LNCaP clone FGC (cell line): ENCODE measurements at regions not wholly inside any gene's neighbourhood (a gene's known extent, or its start where the extent isn't known, plus 50 kb on each side); places are given as distances from the start of the nearest gene placed in this dataset.
A peak's percentile ranks its signal among the peaks of the same experiment; 100 is the strongest.

ENCODE experiments used
- DNase-seq: peaks from one replicate; pipeline ENCODE4 v3.0.0-alpha.2; 2011; ENCODE audit warnings: low read depth
- H3K4me3 ChIP-seq: 2 replicates; pipeline ENCODE4 v1.5.1; 2011; ENCODE audit warnings: mild to moderate bottlenecking, low read depth, low read length, control low read depth
- TF ChIP-seq, protein P1 (sequence below): IDR thresholded peaks from 2 replicates; pipeline ENCODE4 v1.5.1; 2012; ENCODE audit warnings: mild to moderate bottlenecking; ENCODE audit not compliant: control insufficient read depth, insufficient read depth; ENCODE audit errors: extremely low read depth

DNA sequence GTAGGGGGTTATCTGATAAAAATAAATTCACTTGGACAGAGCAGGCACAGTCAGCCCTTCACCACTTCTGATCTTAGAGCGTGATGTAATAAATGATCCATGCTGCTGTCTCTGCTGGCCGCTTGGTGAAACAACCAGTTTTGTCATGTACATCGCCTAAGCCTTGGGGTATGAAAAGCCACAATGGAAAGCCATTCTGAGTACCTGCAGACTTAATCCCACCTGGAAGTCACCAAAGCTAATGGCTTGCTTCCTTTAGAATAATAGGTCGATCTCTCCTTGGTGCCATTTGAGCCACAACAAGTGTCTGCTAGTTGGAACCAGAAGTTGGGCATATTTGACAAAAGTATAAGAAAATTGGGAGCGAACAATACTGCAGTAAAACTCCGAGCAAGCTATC lies 1649.7 kb upstream of the SPRY2 start:
- TF ChIP-seq, protein P1, sequence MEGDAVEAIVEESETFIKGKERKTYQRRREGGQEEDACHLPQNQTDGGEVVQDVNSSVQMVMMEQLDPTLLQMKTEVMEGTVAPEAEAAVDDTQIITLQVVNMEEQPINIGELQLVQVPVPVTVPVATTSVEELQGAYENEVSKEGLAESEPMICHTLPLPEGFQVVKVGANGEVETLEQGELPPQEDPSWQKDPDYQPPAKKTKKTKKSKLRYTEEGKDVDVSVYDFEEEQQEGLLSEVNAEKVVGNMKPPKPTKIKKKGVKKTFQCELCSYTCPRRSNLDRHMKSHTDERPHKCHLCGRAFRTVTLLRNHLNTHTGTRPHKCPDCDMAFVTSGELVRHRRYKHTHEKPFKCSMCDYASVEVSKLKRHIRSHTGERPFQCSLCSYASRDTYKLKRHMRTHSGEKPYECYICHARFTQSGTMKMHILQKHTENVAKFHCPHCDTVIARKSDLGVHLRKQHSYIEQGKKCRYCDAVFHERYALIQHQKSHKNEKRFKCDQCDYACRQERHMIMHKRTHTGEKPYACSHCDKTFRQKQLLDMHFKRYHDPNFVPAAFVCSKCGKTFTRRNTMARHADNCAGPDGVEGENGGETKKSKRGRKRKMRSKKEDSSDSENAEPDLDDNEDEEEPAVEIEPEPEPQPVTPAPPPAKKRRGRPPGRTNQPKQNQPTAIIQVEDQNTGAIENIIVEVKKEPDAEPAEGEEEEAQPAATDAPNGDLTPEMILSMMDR, result no peak
- DNase-seq, result no peak
- no peak overlapping the region for H3K4me3 ChIP-seq

DNA sequence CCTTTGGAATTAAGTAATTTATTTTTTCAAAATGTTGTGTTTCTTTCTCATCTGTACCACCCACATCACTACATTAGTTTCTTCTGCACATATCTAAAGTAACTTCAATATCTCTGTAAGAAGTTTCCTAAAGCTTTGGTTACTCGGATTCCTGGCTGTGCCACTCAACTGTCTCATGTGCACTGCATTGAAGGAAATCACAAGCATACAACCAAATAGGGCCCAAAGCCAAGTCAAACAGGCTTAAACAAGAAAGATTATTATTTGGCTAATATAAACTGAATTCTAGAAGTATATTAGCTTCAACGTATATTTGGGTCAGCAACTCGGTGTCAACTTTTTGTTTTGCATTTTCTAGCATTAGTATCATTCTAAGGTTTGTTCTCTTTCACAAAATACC lies 1647.6 kb upstream of the SPRY2 start:
- H3K4me3 ChIP-seq, result no peak overlapping the region
- TF ChIP-seq, protein P1, result no peak
- DNase-seq, result peak; percentile 45

DNA sequence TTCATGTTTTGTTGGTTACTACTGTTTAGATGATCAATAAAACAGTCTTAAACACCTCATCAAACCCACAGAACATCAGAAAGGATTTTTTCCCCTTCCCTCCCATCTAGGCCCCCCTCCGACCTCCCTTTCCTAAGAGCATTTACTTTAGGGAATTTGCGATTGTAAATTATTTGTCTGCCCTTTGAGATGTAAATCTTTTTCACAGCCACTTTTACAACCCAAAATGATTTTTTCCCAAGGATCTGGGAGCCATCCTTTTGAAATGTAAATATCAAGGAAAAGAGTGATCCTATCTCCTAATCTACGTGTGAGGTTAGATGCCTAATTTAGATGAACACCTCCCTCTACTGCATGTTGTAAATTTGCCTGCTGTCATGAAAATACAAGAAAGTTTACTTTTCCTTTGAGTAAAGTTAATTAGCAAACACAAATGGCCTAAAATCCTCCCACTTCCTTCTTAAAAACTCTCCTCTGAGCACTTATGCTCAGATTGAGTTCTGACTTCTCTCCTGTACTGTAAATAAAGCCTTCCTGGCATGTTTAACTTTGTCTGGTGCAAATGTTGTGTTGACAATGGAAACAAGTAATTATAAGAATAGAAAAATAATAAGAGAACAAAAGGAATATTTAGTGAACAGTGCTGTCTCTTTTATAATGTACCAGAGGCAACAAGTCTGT lies 1646.9 kb upstream of the SPRY2 start:
- peak; percentile 11 for DNase-seq
- TF ChIP-seq, protein P1, result no peak
- no peak overlapping the region for H3K4me3 ChIP-seq

DNA sequence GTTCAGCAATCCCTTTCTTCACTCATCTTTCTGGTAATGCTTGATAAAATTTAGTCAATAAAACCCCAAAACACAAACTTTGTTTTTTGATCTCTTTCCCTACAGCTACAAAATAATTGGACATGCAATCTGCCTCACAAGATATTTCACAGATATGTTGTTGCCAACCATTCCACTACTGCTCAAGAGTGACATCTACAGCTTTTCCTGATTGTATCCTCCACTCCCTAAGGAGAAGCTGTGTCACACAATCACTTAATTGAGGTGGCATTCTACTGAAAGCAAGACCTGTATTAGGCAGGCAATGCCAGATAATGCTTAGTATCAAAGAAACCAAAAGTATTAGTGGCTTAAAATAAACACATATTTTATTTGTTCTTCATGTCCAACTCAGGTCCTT lies 1646.2 kb upstream of the SPRY2 start:
- no peak overlapping the region for H3K4me3 ChIP-seq
- TF ChIP-seq, protein P1, result peak; percentile 53
- peak; percentile 7 for DNase-seq

DNA sequence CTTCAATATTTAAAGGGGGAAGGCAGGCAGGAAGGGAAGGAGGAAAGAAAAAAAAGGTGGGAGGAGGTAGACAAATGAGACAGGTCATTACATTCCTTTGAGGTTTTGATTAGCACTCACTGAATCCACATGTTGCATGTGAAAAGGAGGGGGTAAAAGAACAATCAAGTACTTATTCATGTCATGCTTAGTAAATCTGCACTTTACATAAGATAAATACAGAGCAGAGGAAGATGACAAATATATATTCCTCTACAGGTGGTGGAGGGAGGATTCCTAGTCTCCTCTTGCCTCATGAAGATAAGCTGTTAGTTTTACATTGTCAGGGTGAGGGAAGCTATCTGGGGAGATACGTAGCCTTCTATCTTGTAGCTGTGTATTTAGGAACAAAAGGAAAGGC lies 1645.4 kb upstream of the SPRY2 start:
- H3K4me3 ChIP-seq, result no peak overlapping the region
- DNase-seq, result no peak
- TF ChIP-seq, protein P1, result no peak

DNA sequence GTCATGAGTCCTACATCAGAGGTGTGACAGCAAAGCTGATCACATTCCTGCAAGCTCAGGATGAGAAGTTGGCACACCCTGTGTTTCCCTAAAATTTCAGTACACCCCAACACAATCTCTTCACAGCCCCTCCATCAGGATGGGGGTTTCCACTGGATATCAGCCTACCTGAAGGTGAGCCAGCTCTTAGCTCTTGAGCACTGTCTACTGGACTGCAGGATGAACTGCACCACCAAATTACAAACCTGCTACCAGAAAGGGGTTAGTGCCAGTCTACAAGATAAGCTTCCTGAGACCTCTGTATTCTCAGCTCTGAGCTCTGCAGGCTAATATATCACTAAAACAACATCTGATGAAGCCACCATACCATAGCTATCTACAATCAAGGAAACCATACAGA lies 1616.2 kb upstream of the SPRY2 start:
- no peak overlapping the region for H3K4me3 ChIP-seq
- TF ChIP-seq, protein P1, result peak; percentile 43
- DNase-seq, result no peak

- DNase-seq, result peak; percentile 4
- no peak overlapping the region for H3K4me3 ChIP-seq
- TF ChIP-seq, protein P1, result peak; percentile 55
These were observed 1589.1 kb upstream of the SPRY2 start for GRCh38 chr13:81929988-81930387.
